GM19438 (cell line): ENCODE measurements at regions not wholly inside any gene's neighbourhood (a gene's known extent, or its start where the extent isn't known, plus 50 kb on each side); places are given as distances from the start of the nearest gene placed in this dataset.
A peak's percentile ranks its signal among the peaks of the same experiment; 100 is the strongest.

Experiments
- ATAC-seq: cut with Tn5 transposase; IDR thresholded peaks from one replicate; pipeline ENCODE4 v1.9.1; 2021; ENCODE audit warnings: low read depth; ENCODE audit not compliant: unreplicated experiment

DNA sequence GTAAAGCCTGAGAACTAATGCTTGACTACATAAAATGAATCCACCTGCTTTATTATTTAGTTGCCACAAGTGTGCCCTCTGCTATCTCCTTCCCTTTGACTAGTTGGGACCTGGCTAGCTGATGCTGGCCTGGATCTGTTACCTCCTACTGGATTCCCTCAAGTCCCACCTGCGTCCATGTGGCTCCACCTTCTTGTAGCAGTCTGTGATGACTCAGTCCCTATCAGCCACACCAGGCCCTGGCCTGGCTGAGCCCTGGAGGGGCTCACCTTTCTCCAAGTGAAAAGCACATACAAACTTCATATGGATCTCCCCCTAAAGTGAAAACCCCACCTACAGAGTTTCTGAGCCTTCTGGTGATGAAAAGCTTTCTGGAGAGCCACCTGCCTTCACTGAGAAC lies 611.4 kb downstream of the SEMA5A start:
- no peak for ATAC-seq

DNA sequence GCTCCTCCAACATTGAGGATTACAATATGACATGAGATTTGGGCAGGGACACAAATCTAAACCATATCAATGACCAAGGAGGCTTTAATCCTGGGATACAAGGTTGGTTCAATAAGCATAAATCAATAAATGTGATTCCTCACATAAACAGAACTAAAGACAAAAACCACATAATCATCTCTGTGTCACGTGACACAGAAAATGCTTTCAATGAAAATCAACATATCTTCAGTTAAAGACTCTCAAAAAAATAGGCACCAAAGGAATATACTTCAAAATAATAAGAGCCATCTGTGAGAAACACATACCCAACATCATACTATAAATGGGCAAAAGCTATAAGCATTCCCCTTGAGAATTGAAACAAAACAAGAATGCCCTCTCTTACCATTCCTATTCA lies 604.9 kb downstream of the SEMA5A start:
- ATAC-seq, result no peak

DNA sequence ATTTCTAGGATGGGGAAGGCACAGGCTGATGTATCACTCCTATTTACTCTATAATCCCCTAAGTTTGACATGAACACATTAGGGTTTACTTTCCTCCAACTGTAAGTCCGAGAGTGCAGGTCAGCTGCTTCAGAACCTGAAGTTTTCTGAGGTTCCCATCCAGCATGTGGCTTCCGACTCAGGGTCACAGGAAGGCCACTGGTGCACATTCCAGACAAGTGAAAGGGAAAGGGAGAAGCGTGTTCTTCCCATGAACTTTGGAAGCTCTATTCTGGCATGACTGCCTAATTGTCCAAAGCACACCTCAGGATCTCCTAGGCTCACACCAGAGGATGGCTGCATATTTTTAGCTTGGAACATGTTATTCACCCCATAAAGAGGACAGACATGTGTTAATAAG lies 602.6 kb downstream of the SEMA5A start:
- no peak for ATAC-seq

DNA sequence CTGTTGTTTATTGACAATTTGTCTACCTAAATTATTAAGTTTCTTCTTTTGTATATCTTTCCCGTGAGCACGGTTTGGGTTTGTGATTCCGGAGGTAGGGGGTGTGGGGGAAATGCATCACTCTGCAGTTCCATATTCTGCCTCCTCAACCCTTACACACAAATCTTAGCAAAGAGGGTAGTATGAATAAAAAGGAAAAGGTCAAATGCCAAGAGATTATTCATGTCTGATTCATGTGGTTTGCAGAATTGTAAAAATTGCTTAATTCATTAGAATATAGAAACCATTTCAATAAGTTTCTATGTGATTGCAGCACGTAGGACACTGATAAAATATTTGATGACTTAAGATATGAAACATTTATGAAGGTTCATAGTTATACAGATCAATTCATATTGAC lies 601.9 kb downstream of the SEMA5A start:
- no peak for ATAC-seq

DNA sequence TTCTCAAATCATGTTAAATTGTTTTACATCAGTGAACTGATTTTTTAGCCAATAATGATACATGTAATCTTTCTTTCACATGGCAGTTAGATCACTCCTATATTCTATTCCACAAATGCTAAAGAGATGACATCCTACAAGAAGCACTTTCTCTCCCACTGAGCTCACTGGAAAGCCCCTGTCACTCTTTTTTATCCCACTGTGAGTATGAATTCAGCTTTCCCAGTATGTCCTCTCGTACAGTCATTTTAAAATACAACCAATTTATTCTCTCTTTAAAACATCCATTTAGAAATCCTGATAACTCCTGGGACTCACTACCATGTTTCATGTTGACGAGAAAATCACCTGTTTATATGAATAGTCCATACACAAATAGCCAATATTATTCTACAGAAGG lies 599.9 kb downstream of the SEMA5A start:
- no peak for ATAC-seq

DNA sequence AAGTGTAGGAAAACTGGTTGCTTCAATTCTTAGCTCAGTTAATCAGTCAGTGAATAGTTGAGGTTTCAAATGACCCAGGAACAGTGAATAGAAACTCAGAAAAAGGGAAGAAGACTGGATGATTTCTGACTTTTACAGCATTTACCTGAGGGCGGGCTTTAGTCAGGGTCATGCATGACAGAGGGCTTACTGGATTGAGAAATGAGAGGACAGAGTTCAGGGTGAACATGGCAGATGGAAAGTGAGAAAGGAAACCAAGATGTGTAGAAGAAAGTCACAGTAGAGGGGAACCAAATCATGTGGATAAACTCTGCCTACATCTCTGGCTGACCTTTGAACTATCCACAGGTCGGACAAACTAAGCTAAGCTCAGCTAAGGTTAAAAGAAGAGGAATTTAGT lies 596.0 kb downstream of the SEMA5A start:
- peak; percentile 90 for ATAC-seq

DNA sequence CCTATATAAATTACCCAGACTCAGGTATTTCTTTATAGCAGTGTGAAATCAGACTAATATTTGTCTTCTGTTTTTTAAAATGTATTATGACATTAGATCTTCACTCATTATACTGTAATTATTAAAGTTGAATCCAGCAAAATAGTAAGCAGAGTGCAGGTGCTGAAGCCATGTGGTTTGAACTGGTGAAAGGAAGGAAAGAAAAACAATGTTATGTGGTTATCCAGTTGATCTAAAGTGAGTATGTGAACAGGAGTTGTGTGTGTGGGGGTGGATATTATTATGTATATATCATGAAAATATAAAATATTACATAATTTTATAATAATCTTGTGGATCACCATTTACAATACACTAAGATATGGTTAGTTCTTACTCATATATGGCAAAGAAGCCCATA lies 593.7 kb downstream of the SEMA5A start:
- no peak for ATAC-seq

DNA sequence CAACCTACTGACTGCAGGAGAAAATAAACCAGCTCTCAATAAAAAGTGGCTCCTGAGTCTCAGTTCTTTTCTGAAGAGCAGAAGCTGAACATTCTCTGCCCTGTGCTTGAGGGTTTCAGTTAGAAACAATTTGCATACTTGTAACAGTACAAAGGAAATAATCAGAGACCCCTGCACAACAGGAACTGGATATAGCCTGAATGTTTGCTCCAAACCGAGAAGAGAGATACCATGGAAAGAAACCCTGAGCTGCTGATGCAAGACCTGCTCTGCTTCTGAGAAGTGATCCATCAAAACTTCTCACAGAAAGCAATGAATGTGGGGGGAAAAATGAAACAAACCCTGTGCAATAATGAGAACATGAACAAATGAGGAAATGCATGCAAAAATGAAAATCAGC lies 592.9 kb downstream of the SEMA5A start:
- peak; percentile 43 for ATAC-seq

DNA sequence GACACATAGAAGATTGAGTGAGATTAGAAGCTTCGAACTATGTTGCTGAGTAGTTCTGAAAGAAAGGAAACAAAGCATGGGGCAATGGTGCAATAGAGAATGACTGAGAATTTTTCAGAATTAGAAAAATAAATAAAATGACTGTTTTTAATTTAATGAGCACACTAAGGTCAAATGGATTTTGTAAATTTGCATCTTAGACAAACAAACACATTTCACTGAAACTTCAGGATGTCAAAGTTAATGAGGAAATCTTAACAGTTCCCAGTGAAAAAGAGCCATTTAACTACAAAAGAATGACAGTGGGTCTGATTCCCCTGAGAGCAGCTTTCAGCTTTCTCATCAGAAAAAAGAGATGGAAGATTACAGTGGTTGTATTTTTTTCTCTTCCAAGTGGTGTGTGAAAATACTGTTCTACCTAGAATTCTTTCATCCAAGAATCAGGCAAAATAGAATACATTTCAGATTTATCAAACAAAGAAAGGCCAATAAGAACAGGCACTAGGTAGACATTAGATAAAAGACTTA lies 591.9 kb downstream of the SEMA5A start:
- ATAC-seq, result no peak

DNA sequence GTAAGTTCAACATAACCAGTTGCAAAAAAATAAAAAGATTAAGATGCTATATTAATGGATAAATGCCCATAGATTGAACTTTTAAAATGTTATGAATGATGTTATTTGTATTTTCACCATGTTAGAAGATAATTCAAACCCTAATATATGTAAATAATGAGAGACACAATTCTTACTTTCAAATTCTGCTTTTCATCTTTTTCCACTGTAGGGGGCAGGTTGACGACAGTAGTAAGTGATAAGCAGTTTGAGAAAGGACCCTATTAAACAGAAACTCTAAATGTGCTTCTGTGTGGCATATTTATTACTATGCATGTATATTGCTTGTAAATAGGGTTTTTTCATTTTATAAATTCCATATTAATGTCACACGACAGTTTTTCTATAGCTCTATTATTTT lies 591.1 kb downstream of the SEMA5A start:
- no peak for ATAC-seq

DNA sequence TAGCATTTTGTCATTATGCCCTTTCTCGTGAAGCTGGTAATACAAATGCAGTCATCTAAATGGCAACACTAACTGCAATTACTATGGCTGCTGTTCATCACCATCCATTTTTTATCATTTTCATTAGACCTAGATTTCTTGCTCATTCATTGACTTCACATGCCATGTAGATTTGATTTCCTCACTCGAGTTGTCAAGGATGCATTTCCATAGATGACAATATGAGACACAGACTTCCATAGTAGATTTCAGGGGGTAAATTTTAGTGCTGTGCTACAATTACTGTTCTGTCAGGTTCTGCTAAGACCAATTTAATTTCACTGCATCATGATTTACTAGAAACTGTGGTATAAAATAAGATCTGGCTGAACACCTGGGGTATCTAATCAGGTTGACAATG lies 589.2 kb downstream of the SEMA5A start:
- no peak for ATAC-seq

DNA sequence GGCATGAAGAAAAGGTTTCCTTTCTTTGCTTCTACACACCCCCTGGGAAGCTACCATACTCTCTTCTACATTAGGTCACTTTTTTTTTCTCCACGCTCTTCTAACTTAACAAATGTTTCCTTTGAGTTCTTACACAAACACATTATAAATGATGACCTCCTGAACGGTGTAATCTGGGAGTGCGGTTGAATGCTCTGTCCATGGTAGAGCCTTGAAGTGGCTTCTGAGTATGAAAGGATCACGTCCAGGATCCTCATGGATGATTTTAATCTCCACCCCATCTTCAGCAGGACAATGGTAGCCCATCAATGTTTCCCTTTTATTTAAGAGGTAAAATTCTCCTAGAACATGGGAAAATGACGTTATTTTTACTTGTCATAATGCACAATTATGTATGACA lies 587.3 kb downstream of the SEMA5A start:
- ATAC-seq, result no peak

DNA sequence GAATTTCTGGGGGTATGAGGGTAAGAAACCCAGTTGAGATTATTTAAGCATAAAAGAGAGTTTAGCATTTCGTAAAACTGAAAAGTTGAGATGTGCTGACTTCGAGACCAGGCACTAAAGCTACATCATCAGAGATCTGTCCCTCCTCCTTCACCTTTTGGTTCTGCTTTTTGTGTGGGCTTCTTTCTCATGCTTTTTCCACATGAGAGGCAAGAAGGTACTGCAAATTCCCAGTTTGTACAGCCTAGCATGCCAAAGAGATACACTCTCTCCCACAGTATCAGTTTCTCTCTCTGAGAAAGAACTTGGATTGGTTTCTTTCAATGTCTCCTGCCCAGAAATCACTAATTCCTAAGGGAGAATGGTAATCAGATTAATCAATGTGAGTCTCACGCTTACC lies 584.7 kb downstream of the SEMA5A start:
- no peak for ATAC-seq

DNA sequence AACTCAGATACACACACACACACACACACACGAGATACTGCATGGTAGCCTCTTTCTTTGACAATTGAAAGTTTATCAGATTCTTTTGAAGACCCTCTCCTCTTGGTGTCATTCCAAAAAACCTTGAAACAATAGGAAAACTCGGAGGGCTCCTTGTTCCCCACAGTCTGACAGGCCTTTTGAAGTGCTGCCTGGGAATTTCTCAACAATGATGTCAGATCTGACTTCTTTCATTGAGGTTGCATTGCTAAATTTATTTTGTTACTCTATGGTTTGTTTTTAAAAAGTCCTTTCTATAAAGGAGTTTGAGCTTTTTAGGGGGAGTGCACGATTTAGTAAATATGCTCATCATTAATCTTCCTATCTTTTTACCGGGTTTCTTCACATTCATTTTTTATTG lies 583.9 kb downstream of the SEMA5A start:
- ATAC-seq, result no peak

DNA sequence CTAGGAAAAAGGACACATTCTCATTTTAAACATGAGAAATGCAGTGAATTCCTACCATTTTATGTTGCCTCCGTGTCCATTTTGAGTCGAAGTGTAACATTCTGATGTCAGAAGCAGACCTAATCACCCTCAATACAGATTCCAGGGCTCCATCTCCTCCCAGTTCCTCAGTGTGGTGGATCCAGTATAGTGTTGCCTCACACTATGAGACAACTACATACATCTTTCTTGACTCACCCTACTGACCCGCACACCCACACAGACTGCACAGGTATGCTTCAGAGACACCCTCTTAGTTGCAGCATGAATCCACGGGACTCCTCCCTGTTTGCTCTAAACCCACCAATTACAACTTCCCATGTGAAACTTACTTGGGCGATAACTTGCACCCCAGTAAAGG lies 564.9 kb downstream of the SEMA5A start:
- ATAC-seq, result no peak

DNA sequence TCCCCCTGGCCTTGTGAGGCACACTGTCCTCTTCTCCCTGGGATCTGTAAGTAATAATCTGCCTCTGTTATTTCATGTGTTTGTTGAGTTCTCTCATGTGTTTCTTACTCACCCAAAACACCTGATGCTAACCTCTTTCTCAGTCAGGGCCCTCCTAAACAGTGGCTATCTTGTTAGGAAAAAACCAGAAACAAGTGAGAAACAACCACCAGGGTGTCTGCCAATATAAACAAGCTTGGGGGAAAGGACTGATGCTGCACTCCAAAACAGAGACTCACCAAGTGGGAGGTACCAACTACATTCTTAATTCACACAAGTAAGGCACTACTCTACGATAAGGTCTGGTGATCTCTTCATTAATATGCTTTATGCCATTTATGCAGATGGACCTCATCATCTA lies 564.4 kb downstream of the SEMA5A start:
- no peak for ATAC-seq

DNA sequence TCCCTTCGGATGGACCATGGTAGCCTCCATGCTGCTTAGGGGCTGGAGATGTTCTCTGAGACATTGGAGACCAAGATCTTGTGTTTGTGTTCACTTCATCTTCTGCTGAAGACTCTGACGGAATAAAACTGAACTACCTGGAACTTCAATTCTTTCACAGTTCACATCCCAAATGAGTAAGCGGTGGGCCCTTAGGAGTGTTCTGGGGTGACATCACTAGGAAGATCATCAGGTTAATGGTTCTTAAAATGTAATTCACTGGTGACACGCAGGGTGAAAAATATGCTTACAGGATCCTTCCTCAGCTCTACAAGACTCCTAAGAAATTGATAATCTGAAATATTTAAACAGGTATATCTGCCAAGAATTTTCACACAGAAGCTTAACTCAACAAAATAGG lies 561.5 kb downstream of the SEMA5A start:
- no peak for ATAC-seq
